ENCODE measurements at regions not wholly inside any gene's neighbourhood (a gene's known extent, or its start where the extent isn't known, plus 50 kb on each side); places are given as distances from the start of the nearest gene placed in this dataset.

GRCh38 chr15:88981244-88982215 is 68.4 kb upstream of the MFGE8 start:
- no peak overlapping the region for H3K27ac ChIP-seq (ENCODE audit: low read depth in 1 of 2, low read length in 2 of 2)
- ChIA-PET POLR2A (no interaction called here), CTCF (interaction anchor here (0.6 to 1.9 kb wide), 2 partner anchors 77 to 209 kb away, joined by 3 to 5 read pairs; no protein-coding TSS in a partner anchor)
- no peak overlapping the region for H3K4me3 Mint-ChIP-seq
- no peaks in the 10 kb centered on the region for H3K9me3 Mint-ChIP-seq
- intact Hi-C loops (cut with DNase I, micrococcal nuclease), result no loop called here
- no peaks in the 10 kb centered on the region for H3K4me1 Mint-ChIP-seq (ENCODE audit: low read depth)
- H3K27me3 ChIP-seq (ENCODE audit: control insufficient read depth in 1 of 2, insufficient read depth in 2 of 2, low read length in 2 of 2), result no peaks in the 10 kb centered on the region
- no peak overlapping the region for H3K4me3 ChIP-seq (ENCODE audit: low read length)
- no peaks in the 10 kb centered on the region for H3K36me3 ChIP-seq (ENCODE audit: insufficient read depth, low read length)
- H3K9me3 ChIP-seq (ENCODE audit: control insufficient read depth in 1 of 2, insufficient read depth in 1 of 2, low read length in 2 of 2), result no peaks in the 10 kb centered on the region
- TF ChIP-seq, protein P1, sequence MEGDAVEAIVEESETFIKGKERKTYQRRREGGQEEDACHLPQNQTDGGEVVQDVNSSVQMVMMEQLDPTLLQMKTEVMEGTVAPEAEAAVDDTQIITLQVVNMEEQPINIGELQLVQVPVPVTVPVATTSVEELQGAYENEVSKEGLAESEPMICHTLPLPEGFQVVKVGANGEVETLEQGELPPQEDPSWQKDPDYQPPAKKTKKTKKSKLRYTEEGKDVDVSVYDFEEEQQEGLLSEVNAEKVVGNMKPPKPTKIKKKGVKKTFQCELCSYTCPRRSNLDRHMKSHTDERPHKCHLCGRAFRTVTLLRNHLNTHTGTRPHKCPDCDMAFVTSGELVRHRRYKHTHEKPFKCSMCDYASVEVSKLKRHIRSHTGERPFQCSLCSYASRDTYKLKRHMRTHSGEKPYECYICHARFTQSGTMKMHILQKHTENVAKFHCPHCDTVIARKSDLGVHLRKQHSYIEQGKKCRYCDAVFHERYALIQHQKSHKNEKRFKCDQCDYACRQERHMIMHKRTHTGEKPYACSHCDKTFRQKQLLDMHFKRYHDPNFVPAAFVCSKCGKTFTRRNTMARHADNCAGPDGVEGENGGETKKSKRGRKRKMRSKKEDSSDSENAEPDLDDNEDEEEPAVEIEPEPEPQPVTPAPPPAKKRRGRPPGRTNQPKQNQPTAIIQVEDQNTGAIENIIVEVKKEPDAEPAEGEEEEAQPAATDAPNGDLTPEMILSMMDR (IDR thresholded peaks at IDR 0.05), result no peak
- ATAC-seq (ENCODE audit: poor library complexity), result no peak
- H3K27me3 Mint-ChIP-seq, result peaks cover 1% of the 10 kb centered on the region
- H3K4me1 ChIP-seq (ENCODE audit: insufficient read depth, low read length), result peaks cover 2% of the 10 kb centered on the region
- H3K27ac Mint-ChIP-seq, result no peak overlapping the region
- no peaks in the 10 kb centered on the region for H3K36me3 Mint-ChIP-seq (ENCODE audit: low read depth)
- DNase-seq, result no peak

- CTCF ChIA-PET, result interaction anchor here (0.6 kb wide), 1 partner anchor 208 kb away, joined by 3 read pairs; no protein-coding TSS in a partner anchor
- Histone ChIP-seq H3K36me3 (ENCODE audit: insufficient read depth, low read length) (no peaks in the 10 kb centered on the region), H3K4me3 (ENCODE audit: low read length) (no peak overlapping the region), H3K9me3 (ENCODE audit: control insufficient read depth in 1 of 2, insufficient read depth in 1 of 2, low read length in 2 of 2) (no peaks in the 10 kb centered on the region), H3K27ac (ENCODE audit: low read depth in 1 of 2, low read length in 2 of 2) (no peak overlapping the region), H3K27me3 (ENCODE audit: control insufficient read depth in 1 of 2, insufficient read depth in 2 of 2, low read length in 2 of 2) (no peaks in the 10 kb centered on the region), H3K4me1 (ENCODE audit: insufficient read depth, low read length) (peaks cover 2% of the 10 kb centered on the region)
- intact Hi-C loops (cut with DNase I, micrococcal nuclease), result no loop called here
- no peaks in the 10 kb centered on the region for H3K27me3 Mint-ChIP-seq
- no peak overlapping the region for H3K27ac Mint-ChIP-seq
- no peaks in the 10 kb centered on the region for H3K4me1 Mint-ChIP-seq (ENCODE audit: low read depth)
- TF ChIP-seq, protein P1 (IDR thresholded peaks at IDR 0.05), result no peak
- H3K9me3 Mint-ChIP-seq, result no peaks in the 10 kb centered on the region
- POLR2A ChIA-PET, result interaction anchor here (0.7 kb wide), 1 partner anchor 150 kb away, joined by 3 read pairs; no protein-coding TSS in a partner anchor
- no peak overlapping the region for H3K4me3 Mint-ChIP-seq
- no peak for DNase-seq
- no peak for ATAC-seq (ENCODE audit: poor library complexity)
- no peaks in the 10 kb centered on the region for H3K36me3 Mint-ChIP-seq (ENCODE audit: low read depth)
Measured at GRCh38 chr15:88982304-88982945, 69.2 kb upstream of the MFGE8 start.

- Mint-ChIP-seq H3K27ac (no peak overlapping the region), H3K4me1 (ENCODE audit: low read depth) (no peaks in the 10 kb centered on the region), H3K4me3 (no peak overlapping the region), H3K36me3 (ENCODE audit: low read depth) (no peaks in the 10 kb centered on the region), H3K27me3 (no peaks in the 10 kb centered on the region), H3K9me3 (no peaks in the 10 kb centered on the region)
- intact Hi-C loops (cut with DNase I, micrococcal nuclease), result no loop called here
- ATAC-seq (ENCODE audit: poor library complexity), result no peak
- Histone ChIP-seq H3K27ac (ENCODE audit: low read depth in 1 of 2, low read length in 2 of 2) (no peak overlapping the region), H3K4me1 (ENCODE audit: insufficient read depth, low read length) (peaks cover 2% of the 10 kb centered on the region), H3K36me3 (ENCODE audit: insufficient read depth, low read length) (no peaks in the 10 kb centered on the region), H3K4me3 (ENCODE audit: low read length) (no peak overlapping the region), H3K9me3 (ENCODE audit: control insufficient read depth in 1 of 2, insufficient read depth in 1 of 2, low read length in 2 of 2) (no peaks in the 10 kb centered on the region), H3K27me3 (ENCODE audit: control insufficient read depth in 1 of 2, insufficient read depth in 2 of 2, low read length in 2 of 2) (no peaks in the 10 kb centered on the region)
- CTCF ChIA-PET, result no interaction called here
- TF ChIP-seq, protein P1 (IDR thresholded peaks at IDR 0.05), result no peak
- DNase-seq, result no peak
- POLR2A ChIA-PET, result interaction anchor here (0.7 kb wide), 1 partner anchor 150 kb away, joined by 3 read pairs; no protein-coding TSS in a partner anchor
Measured at GRCh38 chr15:88982946-88983342, 69.8 kb upstream of the MFGE8 start.
